Endodermal cell (in vitro differentiated cells): ENCODE measurements at regions not wholly inside any gene's neighbourhood (a gene's known extent, or its start where the extent isn't known, plus 50 kb on each side); places are given as distances from the start of the nearest gene placed in this dataset.

Experiments used
- DNase-seq: peaks from one replicate; pipeline ENCODE4 v3.0.0-alpha.2; 2017
- H3K27ac ChIP-seq: 2 replicates; pipeline ENCODE4 v1.5.1; 2013; ENCODE audit warnings: mild to moderate bottlenecking, low read depth, low read length, moderate library complexity
- H3K27me3 ChIP-seq: 2 replicates; pipeline ENCODE4 v1.6.1; 2013; ENCODE audit warnings: mild to moderate bottlenecking, low read length, moderate library complexity; ENCODE audit not compliant: insufficient read depth, control insufficient read depth, poor library complexity, severe bottlenecking
- H3K36me3 ChIP-seq: 2 replicates; pipeline ENCODE4 v1.7.0; 2013; ENCODE audit warnings: mild to moderate bottlenecking, low read length, moderate library complexity; ENCODE audit not compliant: control insufficient read depth, insufficient read depth
- H3K4me1 ChIP-seq: one replicate; pipeline ENCODE4 v1.7.0; 2013; ENCODE audit warnings: low read length; ENCODE audit not compliant: control insufficient read depth, insufficient read depth
- H3K4me3 ChIP-seq: 2 replicates; pipeline ENCODE4 v1.5.1; 2013; ENCODE audit warnings: mild to moderate bottlenecking, low read length, moderate library complexity
- H3K9ac ChIP-seq: 2 replicates; pipeline ENCODE4 v1.6.1; 2013; ENCODE audit warnings: mild to moderate bottlenecking, low read length, moderate library complexity; ENCODE audit not compliant: poor library complexity, severe bottlenecking; ENCODE audit errors: extremely low read depth
- H3K9me3 ChIP-seq: 2 replicates; pipeline ENCODE4 v1.6.1; 2013; ENCODE audit warnings: mild to moderate bottlenecking, low read length, moderate library complexity; ENCODE audit not compliant: control insufficient read depth
- H3K27ac Mint-ChIP-seq: 2 replicates; pipeline ENCODE4 v1.8.0; 2020; ENCODE audit warnings: mixed read lengths
- H3K27me3 Mint-ChIP-seq: 2 replicates; pipeline ENCODE4 v1.8.0; 2021; ENCODE audit warnings: mild to moderate bottlenecking, mixed read lengths; ENCODE audit not compliant: insufficient read depth
- H3K36me3 Mint-ChIP-seq: 2 replicates; pipeline ENCODE4 v1.8.0; 2020; ENCODE audit warnings: low read depth, mixed read lengths
- H3K4me1 Mint-ChIP-seq: 2 replicates; pipeline ENCODE4 v1.8.0; 2020; ENCODE audit warnings: mixed read lengths
- H3K4me3 Mint-ChIP-seq: 2 replicates; pipeline ENCODE4 v1.8.0; 2020; ENCODE audit warnings: mild to moderate bottlenecking, moderate library complexity, mixed read lengths
- H3K9me3 Mint-ChIP-seq: 2 replicates; pipeline ENCODE4 v1.8.0; 2020; ENCODE audit warnings: mild to moderate bottlenecking, mixed read lengths
- CTCF ChIP-seq: fragments of 200-600 bp; sonication (generic); conservative IDR thresholded peaks from 2 replicates; pipeline ENCODE4 v1.5.0; 2021; ENCODE audit warnings: antibody characterized with exemption, mild to moderate bottlenecking
- WGBS, 2 experiments: methylation state at CpG; one replicate each; pipeline versions ENCODE4 v1.1.5 to v1.1.7; 2013; ENCODE audit warnings: missing lambda C conversion rate in 2 of 2, mixed read lengths in 1 of 2; ENCODE audit not compliant: insufficient coverage in 1 of 2, insufficient read length in 1 of 2; 5-methylcytosine and 5-hydroxymethylcytosine counted together

- Mint-ChIP-seq H3K27ac (no peak overlapping the region), H3K4me3 (no peak overlapping the region), H3K4me1 (no peaks in the 10 kb centered on the region), H3K36me3 (no peaks in the 10 kb centered on the region), H3K27me3 (no peaks in the 10 kb centered on the region), H3K9me3 (no peaks in the 10 kb centered on the region)
- H3K9ac ChIP-seq, result no peak overlapping the region
- TF ChIP-seq CTCF, result no peak
- no peaks in the 10 kb centered on the region for H3K27me3 ChIP-seq
- no peaks in the 10 kb centered on the region for H3K36me3 ChIP-seq
- no peak for DNase-seq
- H3K4me1 ChIP-seq, result no peaks in the 10 kb centered on the region
- no peak overlapping the region for H3K4me3 ChIP-seq
- WGBS, 2 experiments, result 95 to 100% methylated on average over 3 to 6 of the region's 6 CpGs
- H3K27ac ChIP-seq, result no peak overlapping the region
- H3K9me3 ChIP-seq, result no peaks in the 10 kb centered on the region
These were observed 163.3 kb upstream of the ZEB2 start for GRCh38 chr2:144683107-144683753.

DNA sequence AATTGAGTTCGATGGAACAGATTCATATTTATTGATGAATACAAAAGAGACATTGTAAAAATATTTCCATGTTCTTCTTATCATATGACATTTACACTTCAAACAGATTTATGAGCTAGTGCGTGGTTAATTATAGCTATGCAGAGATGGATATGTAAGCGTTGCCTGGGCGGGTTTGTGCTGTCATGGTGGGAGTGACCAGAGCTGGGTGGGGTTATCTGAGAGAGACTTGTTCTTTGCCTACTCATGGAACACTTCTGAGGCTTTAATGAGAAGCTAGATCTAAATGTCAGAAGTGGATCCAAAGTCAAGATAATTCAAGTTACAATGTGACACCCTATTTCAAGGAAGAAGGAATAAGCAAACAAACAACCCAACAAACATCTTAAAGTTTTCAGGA is 162.3 kb upstream of the ZEB2 start:
- H3K9ac ChIP-seq, result no peak overlapping the region
- H3K4me3 Mint-ChIP-seq, result no peak overlapping the region
- DNase-seq, result no peak
- no peaks in the 10 kb centered on the region for H3K9me3 Mint-ChIP-seq
- no peaks in the 10 kb centered on the region for H3K4me1 Mint-ChIP-seq
- H3K36me3 ChIP-seq, result no peaks in the 10 kb centered on the region
- TF ChIP-seq CTCF, result no peak
- H3K27ac ChIP-seq, result no peak overlapping the region
- H3K4me1 ChIP-seq, result no peaks in the 10 kb centered on the region
- H3K36me3 Mint-ChIP-seq, result no peaks in the 10 kb centered on the region
- no peak overlapping the region for H3K4me3 ChIP-seq
- H3K27me3 ChIP-seq, result no peaks in the 10 kb centered on the region
- no peak overlapping the region for H3K27ac Mint-ChIP-seq
- 96% methylated on average over 3 of the region's 4 CpGs; no CpG with 5 or more reads in 1 of the 2 experiments for WGBS, 2 experiments
- no peaks in the 10 kb centered on the region for H3K9me3 ChIP-seq
- H3K27me3 Mint-ChIP-seq, result no peaks in the 10 kb centered on the region

DNA sequence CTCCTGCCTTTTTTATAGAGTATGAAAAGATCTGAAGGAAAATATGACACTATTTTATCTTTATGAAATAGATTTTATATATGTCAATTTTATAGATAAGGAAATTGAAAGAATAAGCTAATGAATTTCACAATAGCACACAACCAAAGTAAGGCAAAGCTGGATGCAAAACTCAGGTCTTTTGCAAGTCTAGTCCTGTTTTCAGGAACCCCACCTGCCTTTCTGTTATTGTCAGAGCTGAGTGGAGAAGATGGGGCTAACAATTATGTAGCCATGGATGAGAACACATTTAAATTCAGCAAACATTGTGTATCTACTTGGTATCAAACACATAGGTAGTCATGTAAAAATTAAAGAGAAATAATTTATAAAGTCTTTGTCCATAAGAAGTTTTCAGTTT is 161.5 kb upstream of the ZEB2 start:
- TF ChIP-seq CTCF, result no peak
- H3K27ac ChIP-seq, result no peak overlapping the region
- no peak overlapping the region for H3K4me3 Mint-ChIP-seq

More for the DNA sequence above, 161.5 kb upstream of the ZEB2 start:
- Mint-ChIP-seq H3K9me3 (no peaks in the 10 kb centered on the region), H3K36me3 (no peaks in the 10 kb centered on the region), H3K27me3 (no peaks in the 10 kb centered on the region), H3K4me1 (no peaks in the 10 kb centered on the region), H3K27ac (no peak overlapping the region)
- Histone ChIP-seq H3K9ac (no peak overlapping the region), H3K9me3 (no peaks in the 10 kb centered on the region), H3K36me3 (no peaks in the 10 kb centered on the region), H3K27me3 (no peaks in the 10 kb centered on the region), H3K4me1 (no peaks in the 10 kb centered on the region), H3K4me3 (no peak overlapping the region)
- DNase-seq, result no peak
